H1 (cell line): ENCODE measurements at regions not wholly inside any gene's neighbourhood (a gene's known extent, or its start where the extent isn't known, plus 50 kb on each side); places are given as distances from the start of the nearest gene placed in this dataset.

Experiments used
- CTCF ChIA-PET: fragments of 300-600 bp; sonication (Branson Sonifier 250); formaldehyde crosslinking; loops from one replicate; lab custom pipeline; 2021; ENCODE audit not compliant: partially characterized antibody; lab: Charles Lee
- POLR2A ChIA-PET: fragments of 300-600 bp; sonication (Branson Sonifier 250); formaldehyde crosslinking; loops from one replicate; lab custom pipeline; 2021; ENCODE audit warnings: inconsistent platforms; ENCODE audit not compliant: partially characterized antibody; lab: Charles Lee
- DNase-seq, 2 experiments: peaks; one replicate each; pipeline versions ENCODE4 v3.0.0 to v3.0.0-alpha.2; 2010 to 2022; ENCODE audit warnings: low spot score in 2 of 2, low read depth in 1 of 2, mixed read lengths in 1 of 2
- FAIRE-seq: peaks from 2 replicates; lab custom pipeline; 2011; peaks lifted over from hg19 to GRCh38; lab: Jason Lieb, UNC
- H2AFZ ChIP-seq: 2 replicates; pipeline ENCODE4 v1.8.1; 2012; ENCODE audit warnings: low read length, inconsistent platforms
- H2AK5ac ChIP-seq: 2 replicates; pipeline ENCODE4 v1.6.1; 2013; ENCODE audit warnings: low read depth, low read length
- H2BK120ac ChIP-seq: replicated peaks from 2 replicates; pipeline ENCODE3; 2013; ENCODE audit warnings: low read depth, low read length, inconsistent platforms
- H2BK12ac ChIP-seq: 2 replicates; pipeline ENCODE4 v1.6.1; 2013; ENCODE audit warnings: low read depth, low read length
- H2BK15ac ChIP-seq: 2 replicates; pipeline ENCODE4 v1.6.1; 2013; ENCODE audit warnings: low read length
- H2BK20ac ChIP-seq: 2 replicates; pipeline ENCODE4 v1.6.1; 2013; ENCODE audit warnings: low read length
- H2BK5ac ChIP-seq: 2 replicates; pipeline ENCODE4 v1.6.1; 2013; ENCODE audit warnings: low read depth, low read length
- H3K14ac ChIP-seq: 2 replicates; pipeline ENCODE4 v1.6.1; 2013; ENCODE audit warnings: inconsistent platforms; ENCODE audit not compliant: insufficient read length
- H3K18ac ChIP-seq: 2 replicates; pipeline ENCODE4 v1.6.1; 2013; ENCODE audit warnings: low read length; ENCODE audit errors: extremely low read depth
- H3K23ac ChIP-seq: 2 replicates; pipeline ENCODE4 v1.6.1; 2013; ENCODE audit warnings: inconsistent platforms; ENCODE audit not compliant: insufficient read length
- H3K23me2 ChIP-seq: 2 replicates; pipeline ENCODE4 v1.6.1; 2013; ENCODE audit warnings: low read depth, low read length
- H3K27ac ChIP-seq: 2 replicates; pipeline ENCODE4 v1.6.1; 2011; ENCODE audit warnings: low read depth, low read length, inconsistent platforms
- H3K27me3 ChIP-seq, 4 experiments: replicated peaks in 1 of 4; 1 replicate in 1 of 4; 2 replicates in 3 of 4; pipeline versions ENCODE4 v1.6.1 to v1.8.1; 2011 to 2013; ENCODE audit warnings: low read length in 3 of 4, mild to moderate bottlenecking in 3 of 4, inconsistent platforms in 2 of 4, mixed read lengths in 2 of 4, moderate library complexity in 1 of 4; ENCODE audit not compliant: control insufficient read depth in 3 of 4, insufficient read depth in 3 of 4; ENCODE audit errors: extremely low read depth in 1 of 4
- H3K36me3 ChIP-seq, 4 experiments: 2 replicates each; pipeline versions ENCODE4 v1.6.1 to v1.8.1; 2011 to 2013; ENCODE audit warnings: mild to moderate bottlenecking in 4 of 4, low read length in 3 of 4, moderate library complexity in 2 of 4, control low read depth in 1 of 4, inconsistent platforms in 1 of 4; ENCODE audit not compliant: insufficient read depth in 4 of 4, control insufficient read depth in 2 of 4
- H3K4ac ChIP-seq: replicated peaks from 2 replicates; pipeline ENCODE3; 2013; ENCODE audit warnings: low read length, low read depth, mixed read lengths, inconsistent platforms; ENCODE audit not compliant: insufficient read length
- H3K4me1 ChIP-seq, 4 experiments: replicated peaks in 1 of 4; 1 replicate in 1 of 4; 2 replicates in 3 of 4; pipeline versions ENCODE4 v1.6.1 to v1.8.1; 2011 to 2013; ENCODE audit warnings: low read length in 3 of 4, inconsistent platforms in 2 of 4, mixed read lengths in 1 of 4; ENCODE audit not compliant: insufficient read depth in 4 of 4, control insufficient read depth in 3 of 4
- H3K4me2 ChIP-seq, 2 experiments: 2 replicates each; pipeline versions ENCODE4 v1.6.1 to v1.8.1; 2011 to 2013; ENCODE audit warnings: low read depth in 2 of 2, low read length in 2 of 2, control low read depth in 1 of 2, inconsistent platforms in 1 of 2, mild to moderate bottlenecking in 1 of 2; ENCODE audit not compliant: insufficient read depth in 1 of 2
- H3K4me3 ChIP-seq, 4 experiments: fragments of 200-600, 300-600 bp in 1 of 4; sonication (generic), shearing (Covaris generic), sonication (Bioruptor Twin) in 1 of 4; 2 replicates each; pipeline versions ENCODE4 v1.5.1 to v1.8.1; 2011 to 2016; ENCODE audit warnings: low read length in 4 of 4, low read depth in 3 of 4, control low read depth in 2 of 4, inconsistent platforms in 2 of 4, mild to moderate bottlenecking in 2 of 4, mixed read lengths in 1 of 4, moderate library complexity in 1 of 4; ENCODE audit not compliant: insufficient read depth in 2 of 4; ENCODE audit errors: extremely low read depth in 1 of 4
- H3K56ac ChIP-seq: replicated peaks from 2 replicates; pipeline ENCODE3; 2013; ENCODE audit warnings: low read depth, mild to moderate bottlenecking, mixed read lengths, low read length, inconsistent platforms; ENCODE audit not compliant: insufficient read length
- H3K79me1 ChIP-seq: 2 replicates; pipeline ENCODE4 v1.6.1; 2013; ENCODE audit warnings: low read depth, low read length, control low read depth
- H3K79me2 ChIP-seq, 2 experiments: 2 replicates each; pipeline versions ENCODE4 v1.6.1 to v1.8.1; 2012 to 2013; ENCODE audit warnings: low read length in 2 of 2, mild to moderate bottlenecking in 2 of 2, inconsistent platforms in 1 of 2; ENCODE audit not compliant: insufficient read depth in 2 of 2, control insufficient read depth in 1 of 2
- H3K9ac ChIP-seq, 4 experiments: replicated peaks in 1 of 4; 1 replicate in 1 of 4; 2 replicates in 3 of 4; pipeline versions ENCODE4 v1.6.1 to v1.8.1; 2011 to 2013; ENCODE audit warnings: low read depth in 3 of 4, low read length in 3 of 4, control low read depth in 2 of 4, mild to moderate bottlenecking in 2 of 4, moderate library complexity in 2 of 4, inconsistent platforms in 1 of 4; ENCODE audit errors: extremely low read depth in 1 of 4
- H3K9me3 ChIP-seq, 2 experiments: 2 replicates each; pipeline versions ENCODE4 v1.6.1 to v1.8.1; 2012 to 2013; ENCODE audit warnings: mild to moderate bottlenecking in 2 of 2, moderate library complexity in 2 of 2, control low read depth in 1 of 2, inconsistent platforms in 1 of 2, low read depth in 1 of 2, low read length in 1 of 2, mixed read lengths in 1 of 2; ENCODE audit not compliant: insufficient read depth in 2 of 2
- H4K20me1 ChIP-seq, 2 experiments: replicated peaks in 1 of 2; 2 replicates each; pipeline versions ENCODE3 to v1.8.1; 2011 to 2013; ENCODE audit warnings: inconsistent platforms in 2 of 2, low read length in 2 of 2, mild to moderate bottlenecking in 1 of 2; ENCODE audit not compliant: insufficient read depth in 2 of 2, control insufficient read depth in 1 of 2
- H4K5ac ChIP-seq: 2 replicates; pipeline ENCODE4 v1.6.1; 2013; ENCODE audit warnings: low read length, low read depth, mixed read lengths, inconsistent platforms; ENCODE audit not compliant: insufficient read length
- H4K8ac ChIP-seq: 2 replicates; pipeline ENCODE4 v1.8.0; 2013; ENCODE audit warnings: mild to moderate bottlenecking, moderate library complexity, low read length, inconsistent platforms; ENCODE audit not compliant: insufficient read depth; ENCODE audit errors: extremely low read depth
- H4K91ac ChIP-seq: replicated peaks from 2 replicates; pipeline ENCODE3; 2013; ENCODE audit warnings: low read length, mixed read lengths, inconsistent platforms; ENCODE audit not compliant: insufficient read length
- E2F6 ChIP-seq: IDR thresholded peaks from 2 replicates; pipeline ENCODE4 v1.6.1; 2012; ENCODE audit warnings: inconsistent platforms
- JUND ChIP-seq: IDR thresholded peaks from 2 replicates; pipeline ENCODE4 v1.6.1; 2011; ENCODE audit warnings: mild to moderate bottlenecking, improper control_type of control experiment, low read length
- POLR2AphosphoS5 ChIP-seq: IDR thresholded peaks from 2 replicates; pipeline ENCODE4 v1.6.1; 2011; ENCODE audit warnings: low read depth, low read length
- RNF2 ChIP-seq: fragments of 200-900, 300-1000 bp; sonication (generic); IDR thresholded peaks from 2 replicates; pipeline ENCODE4 v1.7.1; 2016; ENCODE audit warnings: borderline replicate concordance, low read depth, mild to moderate bottlenecking, antibody characterized with exemption, low read length; ENCODE audit not compliant: poor library complexity, severe bottlenecking; ENCODE audit errors: missing control alignments
- USF2 ChIP-seq: IDR thresholded peaks from 2 replicates; pipeline ENCODE4 v1.6.1; 2011; ENCODE audit warnings: low read length, improper control_type of control experiment
- WGBS, 2 experiments: shearing (Covaris generic) in 1 of 2; methylation state at CpG; one replicate each; pipeline versions ENCODE4 v1.1.6 to v1.1.7; 2013 to 2015; ENCODE audit warnings: low lambda C conversion rate in 2 of 2, mixed read lengths in 2 of 2, inconsistent platforms in 1 of 2, low coverage in 1 of 2, missing lambda C conversion rate in 1 of 2; ENCODE audit not compliant: insufficient replicate concordance in 2 of 2, insufficient coverage in 1 of 2, insufficient read length in 1 of 2; ENCODE audit errors: extremely low coverage in 1 of 2, missing lambda C conversion rate in 1 of 2; 5-methylcytosine and 5-hydroxymethylcytosine counted together

GRCh38 chr14:86050757-86051156 lies 520.8 kb downstream of the FLRT2 start:
- Histone ChIP-seq H3K23ac (no peak overlapping the region), H3K23me2 (no peaks in the 10 kb centered on the region), H2BK120ac (no peak overlapping the region), H2BK5ac (no peak overlapping the region), H3K4me2 (no peak overlapping the region), H4K5ac (no peak overlapping the region), H3K27ac (no peak overlapping the region), H4K8ac (no peak overlapping the region), H3K4me3 (no peak overlapping the region), H3K79me2 (no peaks in the 10 kb centered on the region), H3K4ac (no peak overlapping the region), H2BK12ac (no peak overlapping the region), H3K9ac (no peak overlapping the region), H2BK15ac (no peak overlapping the region), H4K20me1 (no peaks in the 10 kb centered on the region), H3K36me3 (no peaks in the 10 kb centered on the region), H3K79me1 (no peaks in the 10 kb centered on the region), H3K9me3 (peaks cover 0 to 4% of the 10 kb centered on the region in 2 experiments; a peak in 1 of 4 replicates), H3K4me1 (no peaks in the 10 kb centered on the region), H3K27me3 (peaks cover 0 to 1% (median 0%) of the 10 kb centered on the region in 4 experiments; a peak in 1 of 7 replicates), H3K18ac (no peak overlapping the region), H3K56ac (no peak overlapping the region), H3K14ac (no peak overlapping the region), H2AK5ac (no peak overlapping the region), H4K91ac (no peak overlapping the region), H2AFZ (no peak overlapping the region), H2BK20ac (no peak overlapping the region)
- WGBS, 2 experiments: 72% methylated on average over 5 of the region's 5 CpGs; no CpG with 5 or more reads in 1 of the 2 experiments
- TF ChIP-seq RNF2: no peak
- TF ChIP-seq USF2: no peak
- TF ChIP-seq JUND: no peak
- TF ChIP-seq E2F6: peak; percentile 34; the same call in 1 of the 2 replicates
- TF ChIP-seq POLR2AphosphoS5: no peak
- DNase-seq (no peak), FAIRE-seq (no peak)
- ChIA-PET POLR2A (no interaction called here), CTCF (interaction anchor here (2.2 kb wide), 1 partner anchor 12 kb away, joined by 7 read pairs; no protein-coding TSS in a partner anchor)
